IMR-90 (cell line): ENCODE measurements at regions not wholly inside any gene's neighbourhood (a gene's known extent, or its start where the extent isn't known, plus 50 kb on each side); places are given as distances from the start of the nearest gene placed in this dataset.

Source experiments
- ATAC-seq: fragments of 200-7000 bp; cut with Tn5 transposase; 2 replicates; pipeline ENCODE4 v1.9.1; 2020; ENCODE audit warnings: low read depth, mild to moderate bottlenecking, moderate library complexity
- BruUV-seq: library from RNA; stranded (reverse); fragments of 400-500 nt; replicated peaks from 2 replicates; lab custom pipeline; 2021; lab: Mats Ljungman, UMichigan
- CTCF ChIA-PET: fragments of 300-600 bp; formaldehyde crosslinking; extraction: SDS; loops from one replicate; lab custom pipeline; 2021; ENCODE audit warnings: antibody characterized with exemption; lab: Yijun Ruan, JAX
- POLR2A ChIA-PET: fragments of 300-600 bp; sonication (Branson Sonifier 250); formaldehyde crosslinking; loops from one replicate; lab custom pipeline; 2022; ENCODE audit warnings: antibody characterized with exemption; ENCODE audit not compliant: unreplicated experiment; lab: Charles Lee
- DNase-seq: peaks from one replicate; pipeline ENCODE4 v3.0.0; 2013
- H2AFZ ChIP-seq: replicated peaks from 2 replicates; pipeline ENCODE3; 2013; ENCODE audit warnings: low read length, mild to moderate bottlenecking; ENCODE audit not compliant: poor library complexity
- H2AK5ac ChIP-seq: 2 replicates; pipeline ENCODE4 v1.6.1; 2013; ENCODE audit warnings: low read depth, low read length, inconsistent platforms
- H2AK9ac ChIP-seq: replicated peaks from 2 replicates; pipeline ENCODE3; 2013; ENCODE audit warnings: mild to moderate bottlenecking, low read depth, low read length, moderate library complexity; ENCODE audit not compliant: poor library complexity
- H2BK120ac ChIP-seq: 2 replicates; pipeline ENCODE4 v1.6.1; 2013; ENCODE audit warnings: low read depth, low read length, inconsistent platforms
- H2BK15ac ChIP-seq: 3 replicates; pipeline ENCODE4 v1.6.1; 2013; ENCODE audit warnings: low read depth, low read length, inconsistent platforms
- H2BK20ac ChIP-seq: 2 replicates; pipeline ENCODE4 v1.6.1; 2013; ENCODE audit warnings: low read depth, mild to moderate bottlenecking, inconsistent platforms, low read length, moderate library complexity
- H2BK5ac ChIP-seq: 2 replicates; pipeline ENCODE4 v1.6.1; 2013; ENCODE audit warnings: mild to moderate bottlenecking, low read depth, low read length, inconsistent platforms; ENCODE audit not compliant: poor library complexity, severe bottlenecking
- H3K14ac ChIP-seq: replicated peaks from 2 replicates; pipeline ENCODE4 v1.6.1; 2013; ENCODE audit warnings: low read depth, low read length, inconsistent platforms
- H3K18ac ChIP-seq: 2 replicates; pipeline ENCODE4 v1.6.1; 2013; ENCODE audit warnings: low read depth, low read length, control low read depth
- H3K23ac ChIP-seq: 2 replicates; pipeline ENCODE4 v1.6.1; 2013; ENCODE audit warnings: low read depth, low read length, inconsistent platforms
- H3K27ac ChIP-seq: 2 replicates; pipeline ENCODE4 v1.5.1; 2013; ENCODE audit warnings: mild to moderate bottlenecking, control low read depth, low read length; ENCODE audit not compliant: insufficient read depth
- H3K27me3 ChIP-seq: 2 replicates; pipeline ENCODE4 v1.6.1; 2013; ENCODE audit warnings: low read length; ENCODE audit not compliant: control insufficient read depth, insufficient read depth
- H3K36me3 ChIP-seq: 2 replicates; pipeline ENCODE4 v1.6.1; 2013; ENCODE audit warnings: low read length, mixed read lengths; ENCODE audit not compliant: control insufficient read depth, insufficient read depth
- H3K4ac ChIP-seq: 2 replicates; pipeline ENCODE4 v1.6.1; 2013; ENCODE audit warnings: low read depth, low read length, inconsistent platforms
- H3K4me1 ChIP-seq: 2 replicates; pipeline ENCODE4 v1.6.1; 2013; ENCODE audit warnings: low read length, mixed read lengths; ENCODE audit not compliant: control insufficient read depth, insufficient read depth
- H3K4me2 ChIP-seq: 2 replicates; pipeline ENCODE4 v1.6.1; 2013; ENCODE audit warnings: low read depth, mild to moderate bottlenecking, control low read depth, low read length, moderate library complexity
- H3K4me3 ChIP-seq: 2 replicates; pipeline ENCODE4 v1.5.1; 2013; ENCODE audit warnings: low read depth, mild to moderate bottlenecking, control low read depth, low read length, moderate library complexity; ENCODE audit not compliant: insufficient read depth
- H3K56ac ChIP-seq: 2 replicates; pipeline ENCODE4 v1.6.1; 2013; ENCODE audit warnings: low read length, inconsistent platforms; ENCODE audit not compliant: insufficient read depth; ENCODE audit errors: extremely low read depth
- H3K79me1 ChIP-seq, 2 experiments: 2 replicates each; pipeline ENCODE4 v1.6.1; 2013; ENCODE audit warnings: low read length in 2 of 2, inconsistent platforms in 1 of 2, low read depth in 1 of 2
- H3K9ac ChIP-seq: 2 replicates; pipeline ENCODE4 v1.6.1; 2013; ENCODE audit warnings: low read depth, low read length, control low read depth
- H3K9me1 ChIP-seq: 2 replicates; pipeline ENCODE4 v1.6.1; 2013; ENCODE audit warnings: low read length, inconsistent platforms; ENCODE audit not compliant: insufficient read depth
- H3K9me3 ChIP-seq: 2 replicates; pipeline ENCODE4 v1.6.1; 2013; ENCODE audit warnings: low read length; ENCODE audit not compliant: control insufficient read depth, insufficient read depth
- H4K20me1 ChIP-seq: 2 replicates; pipeline ENCODE4 v1.6.1; 2013; ENCODE audit warnings: low read length, inconsistent platforms; ENCODE audit not compliant: insufficient read depth
- H4K5ac ChIP-seq: 2 replicates; pipeline ENCODE4 v1.6.1; 2013; ENCODE audit warnings: mild to moderate bottlenecking, low read depth, low read length, control low read depth
- H4K8ac ChIP-seq, 2 experiments: 2 replicates each; pipeline ENCODE4 v1.6.1; 2013; ENCODE audit warnings: low read depth in 2 of 2, low read length in 2 of 2, control low read depth in 1 of 2, inconsistent platforms in 1 of 2
- H4K91ac ChIP-seq: 2 replicates; pipeline ENCODE4 v1.6.1; 2013; ENCODE audit warnings: low read depth, low read length, inconsistent platforms; ENCODE audit not compliant: insufficient read depth
- SMC3 ChIP-seq: fragments of 150-350 bp; IDR thresholded peaks from 2 replicates; pipeline ENCODE4 v1.6.1; 2016; ENCODE audit warnings: low read depth, mild to moderate bottlenecking, antibody characterized with exemption, low read length, moderate library complexity
- WGBS, 2 experiments: methylation state at CpG; one replicate each; pipeline versions ENCODE4 v1.1.5 to v1.1.7; 2013; ENCODE audit warnings: missing lambda C conversion rate in 2 of 2; ENCODE audit not compliant: insufficient read length in 1 of 2; ENCODE audit errors: extremely low coverage in 2 of 2; 5-methylcytosine and 5-hydroxymethylcytosine counted together
- dilution Hi-C: fragments of 300-500 bp; cut with HindIII; formaldehyde crosslinking; loops from one replicate; pipeline ENCODE4 v1.14.3; 2018; ENCODE audit warnings: low sequenced_read_pairs; ENCODE audit not compliant: unreplicated experiment
- in situ Hi-C: fragments of 300-500 bp; cut with MboI; formaldehyde crosslinking; loops from 3 replicates; pipeline ENCODE4 v1.14.3; 2019; ENCODE audit warnings: low sequenced_read_pairs, inconsistent platforms, mixed read lengths
- intact Hi-C: fragments of 100-400 bp; cut with micrococcal nuclease; formaldehyde crosslinking; loops from 2 replicates; pipeline ENCODE4 v1.10.0; 2022

GRCh38 chr6:91268941-91269340 lies 682.1 kb upstream of the MAP3K7 start:
- Histone ChIP-seq H2AK5ac (no peak overlapping the region), H2BK20ac (no peak overlapping the region), H4K91ac (no peak overlapping the region), H3K56ac (no peak overlapping the region), H2BK5ac (no peak overlapping the region), H4K8ac (no peak overlapping the region), H3K27me3 (no peaks in the 10 kb centered on the region), H2AK9ac (no peak overlapping the region), H2BK120ac (no peak overlapping the region), H4K20me1 (no peaks in the 10 kb centered on the region), H3K4me3 (no peak overlapping the region), H4K5ac (no peak overlapping the region), H3K9me3 (peaks cover 2% of the 10 kb centered on the region; the same call in 1 of the 2 replicates), H3K4me1 (no peaks in the 10 kb centered on the region), H3K14ac (no peak overlapping the region), H3K4ac (no peak overlapping the region), H3K79me1 (no peaks in the 10 kb centered on the region), H3K23ac (no peak overlapping the region), H3K18ac (no peak overlapping the region), H3K9me1 (no peaks in the 10 kb centered on the region), H3K27ac (no peak overlapping the region), H3K9ac (no peak overlapping the region), H2AFZ (no peak overlapping the region), H2BK15ac (no peak overlapping the region), H3K36me3 (no peaks in the 10 kb centered on the region), H3K4me2 (no peak overlapping the region)
- ATAC-seq = no peak; the same call in 1 of the 2 replicates
- no peak for DNase-seq
- no TSS peak for BruUV-seq
- POLR2A ChIA-PET = no interaction called here
- intact Hi-C loops (no loop called here), dilution Hi-C loops (no loop called here), in situ Hi-C loops (no loop called here)
- CTCF ChIA-PET = no interaction called here
- no peak for TF ChIP-seq SMC3
- WGBS, 2 experiments = no CpG with 5 or more reads among the region's 2 CpGs
